HPDE6-E6E7 (cell line): ENCODE measurements at regions not wholly inside any gene's neighbourhood (a gene's known extent, or its start where the extent isn't known, plus 50 kb on each side); places are given as distances from the start of the nearest gene placed in this dataset.

Experiments
- DNase-seq: peaks from one replicate; pipeline ENCODE4 v3.0.0; 2011; ENCODE audit warnings: missing footprints; ENCODE audit errors: extremely low spot score

GRCh38 chr19:5218255-5218855, 122.3 kb downstream of the PTPRS start:
- no peak for DNase-seq

- DNase-seq: no peak
These were observed 123.4 kb downstream of the PTPRS start for GRCh38 chr19:5217171-5217570.

GRCh38 chr19:5216141-5216847, 124.3 kb downstream of the PTPRS start:
- DNase-seq: no peak

GRCh38 chr19:5215431-5215830, 125.2 kb downstream of the PTPRS start:
- DNase-seq: no peak

GRCh38 chr19:5214902-5215301, 125.7 kb downstream of the PTPRS start:
- DNase-seq: no peak

- no peak for DNase-seq
These were observed 126.2 kb downstream of the PTPRS start for GRCh38 chr19:5214371-5214770.

- DNase-seq: no peak
These were observed 126.9 kb downstream of the PTPRS start for GRCh38 chr19:5213667-5214066.

- no peak for DNase-seq
These were observed 128.5 kb downstream of the PTPRS start for GRCh38 chr19:5212101-5212500.

GRCh38 chr19:5211217-5211822, 129.3 kb downstream of the PTPRS start:
- no peak for DNase-seq

- no peak for DNase-seq
These were observed 130.1 kb downstream of the PTPRS start for GRCh38 chr19:5210556-5210955.

- no peak for DNase-seq
These were observed 132.8 kb downstream of the PTPRS start for GRCh38 chr19:5207806-5208205.

- DNase-seq: no peak
These were observed 133.9 kb downstream of the PTPRS start for GRCh38 chr19:5206751-5207075.

- DNase-seq: no peak
These were observed 134.5 kb downstream of the PTPRS start for GRCh38 chr19:5205937-5206750.

GRCh38 chr19:5205381-5205780, 135.2 kb downstream of the PTPRS start:
- DNase-seq: no peak

GRCh38 chr19:5204212-5204611, 136.4 kb downstream of the PTPRS start:
- no peak for DNase-seq
